Skin epidermis (tissue), 12 donors: ENCODE measurements at regions not wholly inside any gene's neighbourhood (a gene's known extent, or its start where the extent isn't known, plus 50 kb on each side); places are given as distances from the start of the nearest gene placed in this dataset.
"Not testable (repeated sequence)": the region's sequence is repeated elsewhere in the genome, so short reads cannot be mapped to it uniquely, and the experiment has no call there.

Source experiments
- H3K27ac ChIP-seq, 21 experiments: fragments of 200-600 bp; sonication (generic) in 11 of 21; one replicate each; pipeline ENCODE4 v1.5.0; 2020; ENCODE audit warnings: mild to moderate bottlenecking in 3 of 21, inconsistent platforms in 2 of 21, moderate library complexity in 2 of 21
- H3K4me3 ChIP-seq, 7 experiments: fragments of 200-600 bp; sonication (generic) in 2 of 7; one replicate each; pipeline ENCODE4 v1.5.0; 2020; ENCODE audit warnings: inconsistent platforms in 2 of 7, mild to moderate bottlenecking in 2 of 7, moderate library complexity in 1 of 7

DNA sequence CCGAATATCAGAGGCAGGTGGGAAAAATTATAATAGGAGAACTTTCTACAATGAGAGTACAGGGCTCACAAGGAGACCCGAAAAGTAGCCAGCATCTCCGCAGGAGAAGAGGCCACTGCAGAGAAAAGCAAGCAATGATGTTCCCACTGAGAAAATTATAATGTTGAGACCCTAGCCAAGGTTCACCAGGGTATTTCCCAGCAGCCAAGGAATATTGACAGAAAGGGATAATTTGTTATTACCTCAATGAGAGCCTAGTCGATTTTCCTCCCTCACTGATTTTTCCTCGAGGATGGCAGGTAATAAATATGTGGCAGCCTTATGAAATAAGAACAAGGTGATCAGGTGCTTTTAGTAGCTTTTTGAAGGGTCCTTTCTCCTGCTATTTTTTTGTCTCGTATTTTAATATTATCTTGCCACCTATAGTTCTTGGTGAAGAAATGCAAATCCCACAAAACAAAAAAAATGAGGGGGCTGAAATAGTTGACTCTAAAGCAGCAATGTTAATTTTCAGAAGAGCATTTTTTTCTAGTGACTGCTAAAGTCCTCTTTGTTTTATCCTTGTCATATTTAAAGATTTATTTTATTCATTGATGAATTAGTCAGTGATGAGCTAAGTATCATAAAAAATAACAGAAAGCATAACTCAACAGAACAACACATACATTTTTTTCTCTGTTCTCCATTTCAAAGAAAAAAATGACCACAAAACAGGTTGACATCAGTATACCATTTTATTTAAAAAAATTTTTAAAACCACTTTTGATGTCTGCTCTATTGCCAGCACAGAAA, 215.4 kb downstream of the KCNE4 start:
- H3K27ac ChIP-seq, result no peak overlapping the region

DNA sequence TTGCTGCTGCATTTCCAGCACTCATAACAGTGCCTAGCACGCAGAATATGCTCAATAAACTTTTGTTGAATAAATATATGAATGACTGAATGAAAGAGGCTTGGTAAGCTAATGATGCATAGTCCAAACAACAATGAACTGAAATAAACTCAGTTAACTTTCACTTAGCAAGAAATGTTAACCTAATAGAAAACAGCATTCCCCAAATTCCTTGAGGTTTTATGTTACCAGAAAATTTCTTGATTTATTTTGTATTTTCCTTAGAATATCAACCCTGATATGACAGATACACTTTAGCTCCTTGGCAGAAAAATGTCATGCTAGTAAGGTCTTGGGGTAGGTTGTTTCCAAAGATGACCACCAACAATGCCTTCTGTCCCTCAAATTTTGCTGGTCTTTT, 217.4 kb downstream of the KCNE4 start:
- Histone ChIP-seq H3K4me3 (no peak overlapping the region), H3K27ac (no peak overlapping the region)

More for the DNA sequence above, 215.4 kb downstream of the KCNE4 start:
- H3K4me3 ChIP-seq, result no peak overlapping the region

DNA sequence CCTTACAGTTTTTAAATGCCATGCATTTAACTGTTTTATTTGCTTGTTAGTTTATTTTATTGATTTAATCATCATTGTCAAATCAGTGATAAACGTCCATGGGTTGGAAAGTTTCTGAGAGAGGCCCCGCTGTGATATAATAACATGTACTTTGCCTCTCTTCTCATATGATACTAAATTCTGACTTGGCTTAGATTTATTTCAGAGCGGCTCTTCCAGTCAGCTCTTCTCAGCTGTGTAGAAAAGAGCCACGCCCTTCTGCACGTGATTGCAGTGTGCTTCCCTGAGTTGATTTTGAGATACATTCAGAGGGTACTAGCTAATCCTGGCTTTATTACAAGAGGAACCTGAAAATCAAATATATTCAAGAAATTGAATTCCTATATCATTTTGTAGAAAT, 218.6 kb downstream of the KCNE4 start:
- no peak overlapping the region for H3K4me3 ChIP-seq
- H3K27ac ChIP-seq, result no peak overlapping the region

DNA sequence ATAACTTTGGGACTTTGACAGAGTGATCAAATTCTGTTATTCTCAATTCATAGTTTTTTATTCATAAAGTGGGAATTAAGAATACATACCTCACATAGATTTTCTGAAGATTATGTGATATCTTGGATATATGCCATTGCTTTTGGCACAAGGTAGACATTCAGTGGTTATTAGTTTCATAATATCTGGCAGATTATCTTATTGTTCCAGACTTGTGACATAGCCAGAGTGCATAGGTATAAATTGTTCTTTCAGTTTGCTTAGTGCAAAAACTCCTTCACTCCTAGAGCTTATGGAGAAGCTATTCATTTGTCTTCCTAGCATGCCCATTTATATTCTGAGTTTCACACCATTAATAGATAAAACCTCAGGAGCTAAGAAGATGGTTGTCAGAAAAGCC, 222.0 kb downstream of the KCNE4 start:
- H3K27ac ChIP-seq, result no peak overlapping the region

DNA sequence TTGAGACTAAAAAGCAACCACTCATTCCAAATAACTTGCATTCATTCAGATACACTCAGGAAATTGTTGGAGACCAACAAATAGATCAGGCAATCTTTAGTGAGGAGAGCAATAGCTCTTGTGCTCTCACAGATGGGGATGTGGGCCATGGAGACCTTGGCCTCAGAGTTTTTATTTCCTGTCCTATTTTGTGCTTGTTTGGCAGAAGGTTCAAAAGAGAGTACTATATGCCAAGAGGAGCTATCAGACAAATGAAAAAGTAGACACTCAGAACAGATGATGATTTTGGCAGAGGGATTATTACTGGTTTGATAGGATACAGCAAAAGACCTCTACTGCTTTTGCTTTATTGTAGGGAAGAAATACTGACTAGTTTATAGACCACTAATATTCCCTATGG, 230.2 kb downstream of the KCNE4 start:
- H3K4me3 ChIP-seq, result no peak overlapping the region
- H3K27ac ChIP-seq, result no peak overlapping the region

More for the DNA sequence above, 222.0 kb downstream of the KCNE4 start:
- no peak overlapping the region for H3K4me3 ChIP-seq

DNA sequence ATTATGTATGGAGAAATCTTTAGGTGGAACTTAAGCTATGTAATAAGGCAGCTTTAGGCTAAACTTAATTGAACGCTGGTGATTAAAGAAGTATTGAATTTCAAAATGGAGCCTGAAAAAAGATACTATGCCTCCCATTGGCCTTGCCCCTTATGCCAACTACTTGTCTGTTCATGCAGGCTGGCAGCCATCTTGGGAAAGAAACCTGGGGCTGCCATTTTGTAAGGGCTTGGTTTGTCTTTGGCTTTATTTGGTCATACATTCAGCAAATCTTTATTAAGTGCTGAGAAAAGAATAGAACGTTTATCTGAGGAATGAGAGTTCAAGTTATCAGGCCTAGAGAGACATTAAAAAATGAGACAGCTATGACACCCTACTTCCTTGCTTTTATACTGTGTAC, 231.3 kb downstream of the KCNE4 start:
- Histone ChIP-seq H3K4me3 (no peak overlapping the region), H3K27ac (no peak overlapping the region)

DNA sequence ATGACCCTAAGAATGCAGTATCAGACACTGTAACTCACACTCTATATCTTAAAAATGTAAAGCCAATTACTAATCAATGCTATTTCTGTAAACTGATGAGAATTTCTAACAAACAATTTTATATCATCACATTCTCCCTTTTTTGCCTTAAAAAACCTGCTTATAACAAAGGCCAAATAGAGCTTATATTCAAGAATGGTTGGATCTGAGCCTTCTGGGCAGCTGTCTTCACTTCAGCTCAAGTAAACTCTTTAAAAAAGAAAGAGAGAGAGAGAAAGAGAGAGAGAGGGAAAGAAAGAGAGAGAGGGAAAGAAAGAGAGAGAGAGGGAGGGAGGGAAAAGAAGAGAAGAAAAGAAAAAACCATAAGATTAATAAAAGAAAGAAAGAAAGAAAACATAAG, 231.8 kb downstream of the KCNE4 start:
- Histone ChIP-seq H3K27ac (no peak overlapping the region), H3K4me3 (no peak overlapping the region)

DNA sequence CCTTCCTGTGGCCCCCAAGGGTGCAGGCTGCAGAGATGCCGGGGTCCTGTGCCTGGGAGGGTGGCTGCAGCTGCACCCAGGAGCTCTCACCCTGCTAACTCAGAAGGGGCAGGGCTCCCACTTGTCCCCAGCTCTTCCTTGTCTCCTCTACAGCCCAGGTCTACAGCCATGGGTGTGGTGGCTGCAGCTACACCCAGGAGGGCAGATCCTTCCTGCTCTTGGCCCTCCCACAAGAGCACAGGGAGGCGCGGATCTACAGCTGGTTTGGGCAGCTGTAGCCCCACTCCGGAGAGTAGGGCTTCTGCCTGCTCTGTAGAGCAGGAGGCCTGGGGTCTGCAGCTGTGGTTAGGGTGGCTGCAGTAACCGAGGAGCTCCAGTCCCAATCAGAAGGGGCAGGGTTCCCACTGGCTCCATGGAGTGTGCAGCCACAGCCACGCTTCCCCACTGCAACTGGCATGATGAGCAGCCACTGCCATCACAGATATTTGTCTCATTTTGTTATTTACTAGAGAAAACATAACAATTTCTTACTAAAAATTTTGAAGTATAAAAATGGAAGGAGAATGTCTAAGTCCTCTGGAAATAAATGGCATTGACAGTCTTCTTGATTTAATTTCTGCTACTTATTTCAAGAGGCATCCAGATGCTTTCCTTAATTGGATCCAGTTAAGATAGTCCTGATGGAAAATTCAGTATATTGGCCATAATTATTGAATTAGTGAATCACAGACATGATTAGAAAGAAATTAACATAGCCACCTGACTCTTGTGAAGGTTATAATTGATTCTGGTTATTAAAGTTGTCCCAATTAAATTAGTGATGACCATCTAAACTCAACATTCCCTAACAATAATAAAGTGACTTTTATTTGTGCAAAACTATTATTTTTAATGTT, 233.6 kb downstream of the KCNE4 start:
- H3K4me3 ChIP-seq, result no peak overlapping the region
- H3K27ac ChIP-seq, result no peak overlapping the region

DNA sequence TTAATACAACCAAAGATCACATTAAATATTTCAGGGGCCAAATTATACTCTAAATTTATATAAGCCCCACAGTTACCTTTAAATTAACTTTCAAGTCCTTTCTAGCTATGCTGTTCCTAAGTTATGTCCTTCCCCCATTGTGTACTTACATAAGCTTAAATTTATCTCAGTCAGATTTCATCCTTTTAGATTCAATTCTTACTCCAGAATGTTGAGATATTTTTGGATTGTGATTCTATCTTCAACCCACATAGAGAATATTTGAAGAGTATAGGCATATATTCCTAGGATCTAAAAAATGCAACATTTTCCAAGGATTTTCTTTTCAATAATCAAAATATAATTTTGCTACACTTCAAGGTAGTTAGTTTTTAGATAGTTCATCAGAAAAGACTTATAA, 242.8 kb downstream of the KCNE4 start:
- Histone ChIP-seq H3K4me3 (no peak overlapping the region), H3K27ac (no peak overlapping the region)

DNA sequence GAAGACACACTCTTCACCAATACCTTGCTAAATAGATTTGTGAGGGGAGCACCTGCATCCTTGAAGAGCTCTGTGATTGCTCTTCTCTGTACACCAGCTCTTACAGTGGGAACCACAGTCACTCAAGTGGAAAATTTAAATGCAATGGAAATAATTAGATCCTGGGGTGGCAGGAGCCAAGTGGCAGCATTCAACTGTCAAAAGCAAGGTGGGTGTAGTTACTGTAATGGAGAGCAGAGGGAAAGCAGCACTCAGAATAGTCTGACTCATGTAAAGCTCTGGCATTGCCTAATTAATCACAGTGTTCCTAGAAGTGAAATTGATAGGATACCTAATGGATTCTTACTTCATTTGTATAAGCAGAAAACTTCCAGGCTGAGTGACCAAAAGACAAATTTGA, 245.8 kb downstream of the KCNE4 start:
- Histone ChIP-seq H3K27ac (no peak overlapping the region), H3K4me3 (no peak overlapping the region)

DNA sequence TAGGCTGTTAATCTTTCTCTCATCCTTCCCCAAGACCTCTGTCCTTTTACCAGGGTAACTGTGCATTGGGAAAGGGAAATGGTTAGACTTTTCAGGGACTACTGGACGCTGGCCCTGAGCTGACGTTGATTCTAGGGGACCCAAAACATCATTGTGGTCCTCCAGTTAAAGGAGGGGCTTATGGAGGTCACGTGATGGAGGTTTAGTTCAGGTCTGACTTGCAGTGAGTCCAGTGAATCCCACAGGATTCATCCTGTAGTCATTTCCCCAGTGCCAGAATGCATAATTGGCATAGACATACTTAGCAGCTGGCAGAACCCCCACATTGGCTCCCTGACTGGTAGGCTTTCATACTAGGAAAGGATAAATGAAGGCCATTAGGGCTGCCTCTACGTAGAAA, 246.3 kb downstream of the KCNE4 start:
- H3K27ac ChIP-seq, H3K4me3 ChIP-seq: not testable (repeated sequence)

DNA sequence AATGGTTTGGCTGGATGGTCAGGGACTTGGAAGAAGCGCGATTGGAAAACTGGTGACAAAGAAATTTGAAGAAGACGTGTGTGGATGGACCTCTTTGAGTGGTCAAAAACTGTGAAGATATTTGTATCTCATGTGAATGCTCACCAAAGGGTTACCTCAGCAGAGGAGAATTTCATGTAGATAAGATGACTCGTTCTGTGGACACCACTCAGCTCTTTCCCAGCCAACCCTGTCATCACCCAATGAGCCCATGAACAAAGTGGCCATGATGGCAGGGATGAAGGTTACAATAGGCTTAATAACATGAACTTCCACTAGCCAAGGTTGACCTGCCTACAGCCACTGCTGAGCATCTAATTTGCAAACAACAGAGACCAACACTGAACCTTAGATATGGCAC, 248.3 kb downstream of the KCNE4 start:
- no peak overlapping the region for H3K4me3 ChIP-seq
- no peak overlapping the region for H3K27ac ChIP-seq

DNA sequence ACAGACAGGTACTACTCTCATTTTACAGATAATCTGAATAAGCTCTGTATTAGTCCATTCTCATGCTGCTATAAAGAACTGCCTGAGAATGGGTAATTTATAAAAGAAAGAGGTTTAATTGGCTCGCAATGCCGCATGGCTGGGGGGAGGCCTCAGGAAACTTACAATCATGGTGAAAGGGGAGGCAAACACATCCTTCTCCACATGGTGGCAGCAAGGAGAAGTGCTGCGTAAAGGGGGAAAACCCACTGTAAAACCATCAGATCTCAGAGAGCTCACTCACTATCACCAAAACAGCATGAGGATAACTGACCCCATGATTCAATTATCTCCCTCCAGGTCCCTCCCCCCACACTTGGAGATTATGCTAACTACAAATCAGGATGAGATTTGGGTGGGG, 254.4 kb downstream of the KCNE4 start:
- H3K27ac ChIP-seq, result no peak overlapping the region
- H3K4me3 ChIP-seq, result no peak overlapping the region

DNA sequence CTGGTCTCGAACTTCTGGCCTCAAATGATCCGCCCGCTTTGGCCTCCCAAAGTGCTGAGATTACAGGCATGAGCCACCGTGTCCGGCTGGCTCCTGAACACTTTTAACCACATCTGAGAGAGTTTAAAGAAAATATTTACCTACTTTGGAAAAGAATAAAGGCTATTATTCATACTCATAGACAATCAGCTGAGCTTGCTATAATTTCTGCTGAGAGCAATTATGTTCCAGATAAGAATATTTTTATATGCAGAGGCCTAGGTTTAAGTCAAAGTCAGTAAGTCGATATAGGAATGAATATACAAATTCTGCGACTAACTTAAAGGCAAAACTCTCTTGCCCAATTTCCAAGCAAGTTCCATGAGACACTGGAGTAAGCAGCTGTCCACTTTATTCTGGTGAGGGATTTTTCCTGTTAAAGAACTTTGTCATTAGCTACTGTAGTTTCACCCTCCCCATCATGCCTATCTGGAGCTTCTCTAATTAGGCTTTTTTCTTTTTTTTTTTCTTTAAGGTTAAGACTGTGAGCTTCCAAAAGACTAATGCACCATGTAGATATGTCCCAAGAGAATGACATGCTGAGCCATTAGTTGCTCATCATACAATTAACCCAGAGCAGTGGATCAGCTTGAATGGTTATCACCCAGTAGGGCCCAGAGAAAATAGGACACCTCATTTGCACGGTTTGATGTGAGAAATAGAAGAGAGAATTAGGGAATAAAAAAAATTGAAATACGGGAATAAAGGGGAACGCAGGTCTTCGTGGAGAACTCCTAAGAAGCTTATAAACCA, 260.1 kb downstream of the KCNE4 start:
- H3K27ac ChIP-seq, result no peak overlapping the region
- H3K4me3 ChIP-seq, result no peak overlapping the region

DNA sequence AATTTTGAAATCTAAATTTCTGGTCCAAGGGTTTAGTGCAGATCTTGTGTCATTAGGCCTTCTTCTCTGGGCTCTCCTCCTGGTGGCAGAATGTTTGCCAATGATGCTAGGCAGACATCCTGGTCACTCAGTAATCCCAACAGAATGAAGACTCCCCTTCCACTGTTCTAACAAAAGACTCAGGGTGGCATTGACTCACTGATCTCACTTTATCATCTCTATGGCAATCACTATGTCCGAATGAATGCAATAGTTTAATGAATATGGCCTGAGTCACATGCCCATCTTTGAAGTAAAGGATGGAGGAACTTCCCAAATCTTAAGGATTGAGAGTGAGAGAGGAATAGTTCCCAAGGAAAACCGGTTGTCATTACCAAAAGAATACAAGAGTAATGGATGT, 261.1 kb downstream of the KCNE4 start:
- Histone ChIP-seq H3K27ac (no peak overlapping the region), H3K4me3 (no peak overlapping the region)

DNA sequence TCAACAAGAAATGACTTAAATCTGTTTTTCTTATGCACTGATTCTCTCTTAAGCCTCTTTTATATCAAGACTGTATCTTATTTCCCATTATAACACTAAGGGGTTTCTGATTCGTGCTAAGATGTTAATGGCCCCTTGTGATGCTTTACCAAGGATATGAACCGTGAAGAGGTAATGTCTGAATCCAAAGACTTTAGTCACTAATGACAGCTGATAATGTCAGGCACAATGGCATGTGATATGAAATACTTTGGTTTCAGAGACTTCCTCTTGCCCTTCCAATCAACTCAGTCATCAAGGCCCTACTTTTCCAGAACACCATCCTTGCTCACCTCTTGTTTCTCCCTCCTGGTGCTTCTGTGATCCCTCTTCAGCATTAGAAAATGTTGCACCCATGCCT, 262.8 kb downstream of the KCNE4 start:
- H3K4me3 ChIP-seq, result no peak overlapping the region
- no peak overlapping the region for H3K27ac ChIP-seq

DNA sequence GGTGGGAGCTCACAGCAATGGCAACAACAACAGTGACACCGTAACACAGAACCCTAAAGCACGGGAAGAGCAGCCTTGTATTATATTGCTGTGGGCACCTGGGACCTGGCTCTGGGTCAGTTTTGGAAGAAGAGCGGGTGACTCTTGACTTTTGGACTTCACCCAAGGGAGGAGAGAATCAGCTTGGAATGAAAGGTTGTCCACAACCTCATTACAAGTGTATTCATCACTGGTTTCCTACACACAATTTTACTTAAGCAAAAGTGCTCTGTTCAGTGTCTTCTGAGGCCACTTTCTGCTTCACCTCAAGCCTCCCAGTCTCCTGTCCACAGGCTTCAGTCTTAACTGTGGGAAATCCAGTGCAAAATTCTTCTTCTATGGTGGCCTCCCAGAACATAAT, 263.8 kb downstream of the KCNE4 start:
- Histone ChIP-seq H3K4me3 (no peak overlapping the region), H3K27ac (no peak overlapping the region)

DNA sequence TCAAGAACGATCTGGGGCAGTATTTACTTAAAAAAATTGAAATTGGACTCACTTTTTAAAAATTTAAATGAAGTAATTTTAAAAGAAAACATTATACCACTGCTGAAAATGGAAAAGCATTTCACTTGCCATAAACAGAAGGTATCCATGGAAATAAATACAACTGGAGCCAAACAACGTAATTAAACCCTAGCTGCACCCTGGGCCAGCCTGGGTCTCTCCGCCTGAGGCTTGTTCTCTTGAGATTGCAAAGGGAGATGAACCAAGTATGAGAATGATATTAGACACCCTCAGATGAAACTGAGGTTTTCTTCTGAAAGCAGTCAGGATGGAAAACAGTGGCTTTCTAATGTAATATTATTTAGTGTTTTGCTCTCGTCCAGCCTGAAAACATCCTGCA, 264.4 kb downstream of the KCNE4 start:
- Histone ChIP-seq H3K27ac (no peak overlapping the region), H3K4me3 (no peak overlapping the region)

DNA sequence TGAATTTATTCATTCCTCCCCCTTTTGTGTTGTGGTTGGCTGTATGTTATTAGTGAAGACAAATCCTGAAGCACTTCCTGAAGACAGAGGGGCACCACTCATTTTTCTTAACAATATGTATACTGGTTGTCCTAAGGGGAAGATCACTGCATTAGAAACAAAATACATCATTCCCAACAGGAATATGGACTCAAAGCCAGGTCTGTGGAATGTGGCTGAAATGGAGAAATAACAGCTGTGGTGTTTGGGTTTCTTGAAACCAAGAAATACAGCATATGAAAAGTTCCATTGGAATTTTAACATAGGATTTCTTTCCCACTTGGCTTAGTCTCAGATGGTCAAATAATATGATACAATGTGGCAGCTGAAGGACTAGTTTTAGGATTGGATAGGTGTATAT, 267.6 kb downstream of the KCNE4 start:
- Histone ChIP-seq H3K4me3 (no peak overlapping the region), H3K27ac (no peak overlapping the region)

DNA sequence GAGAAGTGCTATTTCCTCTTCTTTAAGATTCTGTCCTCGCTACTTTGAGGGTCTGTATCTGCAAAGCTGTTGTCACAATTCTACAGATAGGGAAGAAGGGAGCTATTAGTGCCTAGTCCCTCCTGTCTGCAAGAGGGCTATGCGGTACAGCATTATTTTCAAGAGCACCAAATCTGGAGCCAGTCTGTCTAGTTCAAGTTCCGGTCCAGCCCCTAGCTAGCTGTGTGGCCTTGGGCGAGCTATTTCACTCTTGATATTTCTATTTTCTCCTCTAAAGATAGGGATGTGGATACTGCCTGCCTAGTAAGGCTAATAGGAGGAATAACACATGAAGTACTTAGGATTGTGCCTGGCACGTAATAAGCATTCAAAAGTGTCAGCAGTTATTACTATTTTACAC, 272.4 kb downstream of the KCNE4 start:
- H3K4me3 ChIP-seq, result no peak overlapping the region
- H3K27ac ChIP-seq, result no peak overlapping the region
